WTC11 (cell line): ENCODE measurements at regions not wholly inside any gene's neighbourhood (a gene's known extent, or its start where the extent isn't known, plus 50 kb on each side); places are given as distances from the start of the nearest gene placed in this dataset.

Experiments
- ATF3 ChIP-seq: sonication (generic); formaldehyde crosslinking; conservative IDR thresholded peaks from 2 replicates; pipeline ENCODE4 v1.8.1; 2022; ENCODE audit warnings: mild to moderate bottlenecking, missing genetic modification reagents
- ERG ChIP-seq: fragments of 250-450 bp; sonication (Bioruptor Pico); IDR thresholded peaks from 2 replicates; pipeline ENCODE4 v1.8.0; 2021; ENCODE audit warnings: mild to moderate bottlenecking
- ESRRA ChIP-seq: sonication (generic); formaldehyde crosslinking; IDR thresholded peaks from 2 replicates; pipeline ENCODE4 v1.8.1; 2022; ENCODE audit warnings: mild to moderate bottlenecking, missing genetic modification reagents, borderline replicate concordance
- ETV6 ChIP-seq: sonication (generic); formaldehyde crosslinking; IDR thresholded peaks from 2 replicates; pipeline ENCODE4 v1.8.1; 2022; ENCODE audit warnings: mild to moderate bottlenecking, missing genetic modification reagents
- FOXP1 ChIP-seq: sonication (generic); formaldehyde crosslinking; IDR thresholded peaks from 2 replicates; pipeline ENCODE4 v1.8.0; 2022; ENCODE audit warnings: missing genetic modification reagents, mild to moderate bottlenecking, moderate library complexity, borderline replicate concordance
- FOXP4 ChIP-seq: sonication (generic); formaldehyde crosslinking; IDR thresholded peaks from 2 replicates; pipeline ENCODE4 v1.8.0; 2022; ENCODE audit warnings: mild to moderate bottlenecking, missing genetic modification reagents
- HMGA2 ChIP-seq: fragments of 250-450 bp; sonication (Bioruptor Pico); IDR thresholded peaks from 2 replicates; pipeline ENCODE4 v1.4.0; 2021; ENCODE audit warnings: mild to moderate bottlenecking, moderate library complexity
- HMGXB4 ChIP-seq: sonication (generic); formaldehyde crosslinking; IDR thresholded peaks from 2 replicates; pipeline ENCODE4 v1.8.1; 2023; ENCODE audit warnings: mild to moderate bottlenecking, moderate library complexity, missing genetic modification reagents
- MAX ChIP-seq: sonication (generic); formaldehyde crosslinking; IDR thresholded peaks from 2 replicates; pipeline ENCODE4 v1.8.0; 2022; ENCODE audit warnings: mild to moderate bottlenecking, missing genetic modification reagents
- MXD4 ChIP-seq: fragments of 250-450 bp; sonication (Bioruptor Pico); IDR thresholded peaks from 2 replicates; pipeline ENCODE4 v1.8.0; 2021; ENCODE audit warnings: mild to moderate bottlenecking, moderate library complexity, borderline replicate concordance
- NR2C2 ChIP-seq: sonication (generic); formaldehyde crosslinking; IDR thresholded peaks from 2 replicates; pipeline ENCODE4 v1.8.0; 2022; ENCODE audit warnings: mild to moderate bottlenecking, missing genetic modification reagents
- PREB ChIP-seq: sonication (generic); formaldehyde crosslinking; IDR thresholded peaks from 2 replicates; pipeline ENCODE4 v1.8.1; 2022; ENCODE audit warnings: mild to moderate bottlenecking, missing genetic modification reagents, moderate library complexity, borderline replicate concordance
- SMAD3 ChIP-seq: sonication (generic); formaldehyde crosslinking; IDR thresholded peaks from 2 replicates; pipeline ENCODE4 v1.8.0; 2022; ENCODE audit warnings: missing genetic modification reagents, mild to moderate bottlenecking, borderline replicate concordance
- SP1 ChIP-seq: sonication (generic); formaldehyde crosslinking; conservative IDR thresholded peaks from 2 replicates; pipeline ENCODE4 v1.8.1; 2022; ENCODE audit warnings: missing genetic modification reagents
- STAT6 ChIP-seq: sonication (generic); formaldehyde crosslinking; conservative IDR thresholded peaks from 2 replicates; pipeline ENCODE4 v1.8.1; 2023; ENCODE audit warnings: mild to moderate bottlenecking, low read depth, missing genetic modification reagents, moderate library complexity
- TEAD4 ChIP-seq: sonication (generic); formaldehyde crosslinking; IDR thresholded peaks from 2 replicates; pipeline ENCODE4 v1.8.0; 2022; ENCODE audit warnings: mild to moderate bottlenecking, missing genetic modification reagents
- USF1 ChIP-seq: sonication (generic); formaldehyde crosslinking; IDR thresholded peaks from 2 replicates; pipeline ENCODE4 v1.8.0; 2022; ENCODE audit warnings: mild to moderate bottlenecking, missing genetic modification reagents
- USF2 ChIP-seq: sonication (generic); formaldehyde crosslinking; IDR thresholded peaks from 2 replicates; pipeline ENCODE4 v1.8.1; 2023; ENCODE audit warnings: mild to moderate bottlenecking, missing genetic modification reagents, moderate library complexity
- ZBTB43 ChIP-seq: sonication (generic); formaldehyde crosslinking; IDR thresholded peaks from 2 replicates; pipeline ENCODE4 v1.8.1; 2023; ENCODE audit warnings: mild to moderate bottlenecking, missing genetic modification reagents
- ZNF121 ChIP-seq: sonication (generic); formaldehyde crosslinking; IDR thresholded peaks from 2 replicates; pipeline ENCODE4 v1.8.0; 2023; ENCODE audit warnings: missing genetic modification reagents
- ZNF232 ChIP-seq: sonication (generic); formaldehyde crosslinking; IDR thresholded peaks from 2 replicates; pipeline ENCODE4 v1.8.0; 2022; ENCODE audit warnings: mild to moderate bottlenecking, missing genetic modification reagents
- ZSCAN18 ChIP-seq: fragments of 250-450 bp; sonication (Bioruptor Pico); IDR thresholded peaks from 2 replicates; pipeline ENCODE4 v2.1.2; 2022; ENCODE audit warnings: mild to moderate bottlenecking, moderate library complexity

GRCh38 chr5:126009566-126009965, 413.6 kb upstream of the GRAMD2B start (continued):
- TF ChIP-seq PREB (CRISPR knock-in tag) = no peak
- TF ChIP-seq ZNF232 = no peak
- peak; percentile 89 for TF ChIP-seq USF1 (CRISPR knock-in tag)
- TF ChIP-seq ETV6 (CRISPR knock-in tag) = 0 out of 2 replicates have a peak, but pooled peaks have one; percentile 36
- 0 out of 2 replicates have a peak, but pooled peaks have one; percentile 36 for TF ChIP-seq MXD4
- no peak for TF ChIP-seq HMGXB4 (CRISPR knock-in tag)
- 0 out of 2 replicates have a peak, but pooled peaks have one; percentile 23 for TF ChIP-seq ZSCAN18 (CRISPR knock-in tag)
- TF ChIP-seq TEAD4 = peak; percentile 74; the same call in 1 of the 2 replicates
- TF ChIP-seq ATF3 (CRISPR knock-in tag) = no peak
- peak; percentile 56; the same call in 1 of the 2 replicates for TF ChIP-seq MAX (CRISPR knock-in tag)
- no peak for TF ChIP-seq STAT6 (CRISPR knock-in tag)
- no peak for TF ChIP-seq ZNF121 (CRISPR knock-in tag)
- no peak for TF ChIP-seq SMAD3 (CRISPR knock-in tag)
- TF ChIP-seq USF2 = peak; percentile 92
- no peak for TF ChIP-seq SP1 (CRISPR knock-in tag)
- TF ChIP-seq ZBTB43 (CRISPR knock-in tag) = 0 out of 2 replicates have a peak, but pooled peaks have one; percentile 20
- TF ChIP-seq FOXP1 = no peak
- no peak for TF ChIP-seq NR2C2 (CRISPR knock-in tag)
- peak; percentile 80; the same call in 1 of the 2 replicates for TF ChIP-seq FOXP4 (CRISPR knock-in tag)
- no peak for TF ChIP-seq ESRRA (CRISPR knock-in tag)
- TF ChIP-seq ERG (CRISPR knock-in tag) = no peak
- TF ChIP-seq HMGA2 (CRISPR knock-in tag) = no peak
